Endothelial cell (in vitro differentiated cells): ENCODE measurements at regions not wholly inside any gene's neighbourhood (a gene's known extent, or its start where the extent isn't known, plus 50 kb on each side); places are given as distances from the start of the nearest gene placed in this dataset.

ENCODE experiments used
- DNase-seq: peaks from one replicate; pipeline ENCODE4 v3.0.0; 2021; ENCODE audit warnings: low spot score
- H3K27ac Mint-ChIP-seq: one replicate; pipeline ENCODE4 v1.8.0; 2021; ENCODE audit warnings: mixed read lengths, inconsistent platforms; ENCODE audit not compliant: unreplicated experiment
- H3K27me3 Mint-ChIP-seq: one replicate; pipeline ENCODE4 v1.8.0; 2021; ENCODE audit warnings: mild to moderate bottlenecking, moderate library complexity, mixed read lengths, inconsistent platforms; ENCODE audit not compliant: unreplicated experiment
- H3K36me3 Mint-ChIP-seq: one replicate; pipeline ENCODE4 v1.8.0; 2021; ENCODE audit warnings: mild to moderate bottlenecking, low read depth, mixed read lengths, inconsistent platforms; ENCODE audit not compliant: unreplicated experiment
- H3K4me1 Mint-ChIP-seq: one replicate; pipeline ENCODE4 v1.8.0; 2021; ENCODE audit warnings: mild to moderate bottlenecking, mixed read lengths, inconsistent platforms; ENCODE audit not compliant: unreplicated experiment
- H3K4me3 Mint-ChIP-seq: one replicate; pipeline ENCODE4 v1.8.0; 2021; ENCODE audit warnings: mild to moderate bottlenecking, mixed read lengths, inconsistent platforms; ENCODE audit not compliant: unreplicated experiment
- H3K9me3 Mint-ChIP-seq: one replicate; pipeline ENCODE4 v1.8.0; 2021; ENCODE audit warnings: mixed read lengths, inconsistent platforms; ENCODE audit not compliant: unreplicated experiment
- TF ChIP-seq, protein P1 (sequence below): fragments of 200-600 bp; sonication (generic); IDR thresholded peaks from one replicate; pipeline ENCODE4 v1.5.0; 2021; ENCODE audit warnings: antibody characterized with exemption; ENCODE audit not compliant: unreplicated experiment

DNA sequence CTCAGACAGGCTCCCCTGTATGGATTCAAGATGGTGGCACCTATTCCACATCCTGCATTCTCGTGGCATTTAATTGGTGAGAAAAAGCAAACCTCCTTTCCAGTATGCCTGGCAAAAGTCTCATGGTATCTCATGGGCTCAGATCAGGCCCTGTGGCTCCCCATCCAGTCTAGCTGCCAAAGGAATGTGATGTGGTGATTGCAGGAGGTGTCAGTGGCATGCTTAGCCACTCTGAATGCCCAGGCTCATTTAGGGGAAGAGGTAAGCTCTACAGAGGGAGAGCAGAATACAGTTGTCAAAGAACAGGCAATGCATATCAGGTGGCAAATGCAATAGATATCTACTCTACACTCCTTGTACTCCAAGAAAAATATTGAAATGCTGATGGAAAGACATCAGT lies 146.7 kb downstream of the SPATA19 start:
- H3K36me3 Mint-ChIP-seq = no peaks in the 10 kb centered on the region
- H3K27me3 Mint-ChIP-seq = no peaks in the 10 kb centered on the region
- no peak overlapping the region for H3K27ac Mint-ChIP-seq
- DNase-seq = no peak
- no peaks in the 10 kb centered on the region for H3K9me3 Mint-ChIP-seq
- TF ChIP-seq, protein P1, sequence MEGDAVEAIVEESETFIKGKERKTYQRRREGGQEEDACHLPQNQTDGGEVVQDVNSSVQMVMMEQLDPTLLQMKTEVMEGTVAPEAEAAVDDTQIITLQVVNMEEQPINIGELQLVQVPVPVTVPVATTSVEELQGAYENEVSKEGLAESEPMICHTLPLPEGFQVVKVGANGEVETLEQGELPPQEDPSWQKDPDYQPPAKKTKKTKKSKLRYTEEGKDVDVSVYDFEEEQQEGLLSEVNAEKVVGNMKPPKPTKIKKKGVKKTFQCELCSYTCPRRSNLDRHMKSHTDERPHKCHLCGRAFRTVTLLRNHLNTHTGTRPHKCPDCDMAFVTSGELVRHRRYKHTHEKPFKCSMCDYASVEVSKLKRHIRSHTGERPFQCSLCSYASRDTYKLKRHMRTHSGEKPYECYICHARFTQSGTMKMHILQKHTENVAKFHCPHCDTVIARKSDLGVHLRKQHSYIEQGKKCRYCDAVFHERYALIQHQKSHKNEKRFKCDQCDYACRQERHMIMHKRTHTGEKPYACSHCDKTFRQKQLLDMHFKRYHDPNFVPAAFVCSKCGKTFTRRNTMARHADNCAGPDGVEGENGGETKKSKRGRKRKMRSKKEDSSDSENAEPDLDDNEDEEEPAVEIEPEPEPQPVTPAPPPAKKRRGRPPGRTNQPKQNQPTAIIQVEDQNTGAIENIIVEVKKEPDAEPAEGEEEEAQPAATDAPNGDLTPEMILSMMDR = no peak
- H3K4me3 Mint-ChIP-seq = no peak overlapping the region
- no peaks in the 10 kb centered on the region for H3K4me1 Mint-ChIP-seq

DNA sequence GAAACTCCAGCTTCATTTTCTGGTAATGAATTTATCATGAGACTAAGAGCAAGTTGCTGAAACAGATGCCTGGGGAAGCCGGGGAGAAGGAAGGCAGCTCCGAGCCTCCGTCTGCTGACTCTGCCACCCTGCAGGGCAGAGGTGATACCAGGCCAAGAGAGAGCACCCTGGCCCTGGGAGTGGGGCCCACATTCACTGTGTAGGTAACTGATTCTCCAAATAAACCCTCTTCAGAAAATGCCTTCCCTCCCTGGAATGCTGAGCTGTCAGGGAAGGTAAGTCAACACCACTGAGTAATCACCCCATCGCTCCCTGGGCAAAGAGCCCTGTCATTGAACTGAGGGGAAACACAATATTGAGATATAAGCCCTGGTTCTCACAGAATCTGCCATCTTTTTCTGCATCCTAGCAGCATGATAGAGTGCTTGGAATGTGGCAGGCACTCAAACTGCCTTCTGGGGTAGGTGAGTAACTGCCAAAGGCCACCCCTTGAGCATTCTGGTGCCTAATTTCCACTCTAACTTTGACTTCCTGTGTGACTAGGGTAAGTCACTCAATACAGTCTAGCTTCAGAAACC lies 147.6 kb downstream of the SPATA19 start:
- Mint-ChIP-seq H3K36me3 (no peaks in the 10 kb centered on the region), H3K27ac (no peak overlapping the region), H3K27me3 (no peaks in the 10 kb centered on the region), H3K4me1 (no peaks in the 10 kb centered on the region), H3K9me3 (no peaks in the 10 kb centered on the region), H3K4me3 (no peak overlapping the region)
- no peak for DNase-seq
- TF ChIP-seq, protein P1 = no peak

DNA sequence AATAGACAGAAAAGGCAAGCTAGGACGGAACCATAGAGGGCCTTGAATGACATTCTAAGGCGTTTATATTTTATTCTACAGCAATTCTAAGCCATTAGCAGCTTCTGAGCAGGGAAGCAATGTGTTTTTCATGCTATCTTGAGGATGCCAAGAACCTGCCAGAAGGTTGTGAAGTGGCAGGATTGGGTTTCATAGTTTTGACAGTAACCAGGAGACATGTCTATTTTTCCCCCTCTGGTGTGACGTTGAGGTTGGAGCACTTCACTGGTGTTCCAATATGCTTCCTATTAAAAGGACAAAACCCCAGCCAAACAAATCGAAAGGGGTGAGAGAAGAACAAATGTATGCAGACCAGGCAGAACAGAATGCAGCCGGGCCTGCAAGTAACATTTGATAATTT lies 148.2 kb downstream of the SPATA19 start:
- TF ChIP-seq, protein P1 = no peak
- Mint-ChIP-seq H3K4me1 (no peaks in the 10 kb centered on the region), H3K36me3 (no peaks in the 10 kb centered on the region), H3K27me3 (no peaks in the 10 kb centered on the region), H3K9me3 (no peaks in the 10 kb centered on the region), H3K4me3 (no peak overlapping the region), H3K27ac (no peak overlapping the region)
- no peak for DNase-seq

DNA sequence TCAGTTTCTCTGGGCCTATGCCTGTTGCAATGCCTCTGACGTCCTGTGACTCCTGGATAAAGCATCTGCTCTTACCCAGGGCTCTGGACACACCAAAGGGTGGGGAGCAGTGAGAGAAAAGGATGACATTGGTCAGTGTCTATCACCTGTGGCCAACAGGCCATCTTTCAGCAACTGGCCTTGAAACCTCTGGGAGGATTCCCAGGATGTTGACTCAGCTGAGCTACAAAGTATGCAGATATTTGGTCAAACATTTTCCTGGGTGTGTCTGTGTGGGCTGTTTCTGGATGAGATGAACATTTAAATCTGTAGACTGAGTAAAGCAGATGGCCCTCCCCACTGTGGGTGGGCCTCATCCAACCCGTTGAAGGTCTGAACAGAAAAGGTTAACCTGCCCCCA lies 149.9 kb downstream of the SPATA19 start:
- no peak overlapping the region for H3K4me3 Mint-ChIP-seq
- no peaks in the 10 kb centered on the region for H3K36me3 Mint-ChIP-seq
- H3K9me3 Mint-ChIP-seq = no peaks in the 10 kb centered on the region
- TF ChIP-seq, protein P1 = no peak
- DNase-seq = no peak
- H3K4me1 Mint-ChIP-seq = no peaks in the 10 kb centered on the region
- no peaks in the 10 kb centered on the region for H3K27me3 Mint-ChIP-seq
- H3K27ac Mint-ChIP-seq = no peak overlapping the region

DNA sequence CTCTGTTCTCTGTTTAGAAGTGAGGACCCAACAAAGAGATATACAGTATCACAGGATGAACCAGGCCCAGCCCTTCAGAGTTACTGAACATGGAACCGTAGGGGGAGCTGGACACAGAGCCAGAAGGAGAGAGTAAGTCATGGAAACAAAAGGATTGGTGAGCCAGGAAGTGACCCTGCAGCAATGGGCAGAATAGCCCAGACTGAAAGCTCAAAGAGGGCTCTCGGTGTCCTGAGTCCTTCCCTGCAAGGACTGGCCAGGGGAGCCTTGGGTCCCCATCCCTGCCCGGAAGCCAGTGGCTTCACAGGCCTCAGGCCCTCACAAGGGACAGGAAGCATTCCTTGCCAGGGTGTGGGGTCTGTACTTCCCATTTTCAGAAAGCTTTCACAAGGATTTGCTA lies 150.6 kb downstream of the SPATA19 start:
- H3K4me1 Mint-ChIP-seq = no peaks in the 10 kb centered on the region
- TF ChIP-seq, protein P1 = no peak
- no peak for DNase-seq
- H3K27ac Mint-ChIP-seq = no peak overlapping the region
- no peaks in the 10 kb centered on the region for H3K9me3 Mint-ChIP-seq
- H3K27me3 Mint-ChIP-seq = no peaks in the 10 kb centered on the region
- H3K36me3 Mint-ChIP-seq = no peaks in the 10 kb centered on the region
- H3K4me3 Mint-ChIP-seq = no peak overlapping the region
